Astrocyte (in vitro differentiated cells and primary cell): ENCODE measurements at regions not wholly inside any gene's neighbourhood (a gene's known extent, or its start where the extent isn't known, plus 50 kb on each side); places are given as distances from the start of the nearest gene placed in this dataset.
A peak's percentile ranks its signal among the peaks of the same experiment; 100 is the strongest.

Experiments used
- DNase-seq: peaks from one replicate; pipeline ENCODE4 v3.0.0-alpha.2; 2010; ENCODE audit warnings: low read depth
- FAIRE-seq: peaks from 2 replicates; lab custom pipeline; 2011; peaks lifted over from hg19 to GRCh38; lab: Jason Lieb, UNC
- H2AFZ ChIP-seq: 2 replicates; pipeline ENCODE4 v1.6.0; 2012; ENCODE audit warnings: low read depth, low read length, inconsistent platforms
- H3K27ac ChIP-seq: 2 replicates; pipeline ENCODE4 v1.5.1; 2011; ENCODE audit warnings: low read depth, low read length, inconsistent platforms
- H3K27me3 ChIP-seq: 2 replicates; pipeline ENCODE4 v1.6.0; 2011; ENCODE audit warnings: low read length, inconsistent platforms; ENCODE audit not compliant: insufficient read depth
- H3K36me3 ChIP-seq: 2 replicates; pipeline ENCODE4 v1.5.1; 2011; ENCODE audit warnings: low read length, inconsistent platforms; ENCODE audit not compliant: insufficient read depth
- H3K4me1 ChIP-seq: 2 replicates; pipeline ENCODE4 v1.5.1; 2011; ENCODE audit warnings: low read length, inconsistent platforms; ENCODE audit not compliant: insufficient read depth
- H3K4me2 ChIP-seq: 2 replicates; pipeline ENCODE4 v1.6.0; 2012; ENCODE audit warnings: low read length, inconsistent platforms
- H3K4me3 ChIP-seq: 2 replicates; pipeline ENCODE4 v1.5.1; 2011; ENCODE audit warnings: low read depth, mild to moderate bottlenecking, low read length, inconsistent platforms; ENCODE audit not compliant: insufficient read depth
- H3K79me2 ChIP-seq: 2 replicates; pipeline ENCODE4 v1.6.0; 2012; ENCODE audit warnings: mild to moderate bottlenecking, low read length, inconsistent platforms; ENCODE audit not compliant: insufficient read depth
- H3K9ac ChIP-seq: 2 replicates; pipeline ENCODE4 v1.6.0; 2012; ENCODE audit warnings: mild to moderate bottlenecking, low read length, inconsistent platforms
- H3K9me3 ChIP-seq: 2 replicates; pipeline ENCODE4 v1.5.1; 2012; ENCODE audit warnings: low read depth, mild to moderate bottlenecking, low read length, inconsistent platforms; ENCODE audit not compliant: insufficient read depth
- H4K20me1 ChIP-seq: 2 replicates; pipeline ENCODE4 v1.6.0; 2012; ENCODE audit warnings: low read length, inconsistent platforms; ENCODE audit not compliant: insufficient read depth
- H3K27ac Mint-ChIP-seq: one replicate; pipeline ENCODE4 v1.8.0; 2021; ENCODE audit warnings: mild to moderate bottlenecking, mixed read lengths; ENCODE audit not compliant: unreplicated experiment
- H3K27me3 Mint-ChIP-seq: one replicate; pipeline ENCODE4 v1.8.0; 2021; ENCODE audit warnings: low read depth, mixed read lengths; ENCODE audit not compliant: unreplicated experiment
- H3K36me3 Mint-ChIP-seq: one replicate; pipeline ENCODE4 v1.8.0; 2021; ENCODE audit warnings: low read depth, mixed read lengths; ENCODE audit not compliant: unreplicated experiment
- H3K4me1 Mint-ChIP-seq: one replicate; pipeline ENCODE4 v1.8.0; 2021; ENCODE audit warnings: low read depth, mixed read lengths; ENCODE audit not compliant: unreplicated experiment
- H3K4me3 Mint-ChIP-seq: one replicate; pipeline ENCODE4 v1.8.0; 2021; ENCODE audit warnings: mild to moderate bottlenecking, moderate library complexity, mixed read lengths; ENCODE audit not compliant: unreplicated experiment
- H3K9me3 Mint-ChIP-seq: one replicate; pipeline ENCODE4 v1.8.0; 2021; ENCODE audit warnings: mild to moderate bottlenecking, mixed read lengths; ENCODE audit not compliant: unreplicated experiment
- EZH2 ChIP-seq: IDR thresholded peaks from 2 replicates; pipeline ENCODE4 v1.6.1; 2012; ENCODE audit warnings: mild to moderate bottlenecking, low read length, inconsistent platforms; ENCODE audit not compliant: insufficient read depth
- TF ChIP-seq, protein P1 (sequence below): IDR thresholded peaks from 2 replicates; pipeline ENCODE4 v1.5.1; 2011; ENCODE audit warnings: low read depth, mild to moderate bottlenecking, inconsistent platforms, low read length, moderate library complexity; ENCODE audit not compliant: insufficient read depth

DNA sequence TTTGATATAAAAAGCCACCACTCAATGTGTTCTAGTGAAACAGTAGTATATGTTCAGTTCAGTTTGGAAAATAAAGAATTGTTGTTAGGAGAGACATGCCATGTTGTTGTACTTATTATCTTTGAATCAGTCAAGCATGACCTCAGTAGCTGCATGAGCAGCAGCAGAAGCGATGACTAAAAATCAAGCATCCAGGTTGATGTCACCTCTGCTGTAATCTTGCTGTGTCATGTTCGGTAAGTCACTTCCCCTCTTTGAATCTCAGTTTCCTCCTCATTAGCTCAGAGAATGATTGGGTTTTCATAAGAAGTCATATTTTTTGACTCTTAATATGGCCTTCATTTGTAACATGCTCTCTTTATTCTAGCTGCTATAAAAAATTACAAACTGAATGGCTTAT, 428.4 kb upstream of the B3GALT2 start:
- Histone ChIP-seq H3K4me1 (no peaks in the 10 kb centered on the region), H4K20me1 (no peaks in the 10 kb centered on the region), H2AFZ (no peak overlapping the region), H3K27me3 (no peaks in the 10 kb centered on the region), H3K9ac (no peak overlapping the region), H3K79me2 (no peaks in the 10 kb centered on the region), H3K9me3 (no peaks in the 10 kb centered on the region), H3K36me3 (no peaks in the 10 kb centered on the region), H3K27ac (peak overlapping the region; percentile 15), H3K4me2 (no peak overlapping the region), H3K4me3 (no peak overlapping the region)
- Mint-ChIP-seq H3K4me1 (peaks cover 8% of the 10 kb centered on the region), H3K4me3 (no peak overlapping the region), H3K36me3 (no peaks in the 10 kb centered on the region), H3K27ac (peak overlapping the region; percentile 78), H3K27me3 (no peaks in the 10 kb centered on the region), H3K9me3 (no peaks in the 10 kb centered on the region)
- FAIRE-seq = no peak
- TF ChIP-seq EZH2 = no peak
- TF ChIP-seq, protein P1, sequence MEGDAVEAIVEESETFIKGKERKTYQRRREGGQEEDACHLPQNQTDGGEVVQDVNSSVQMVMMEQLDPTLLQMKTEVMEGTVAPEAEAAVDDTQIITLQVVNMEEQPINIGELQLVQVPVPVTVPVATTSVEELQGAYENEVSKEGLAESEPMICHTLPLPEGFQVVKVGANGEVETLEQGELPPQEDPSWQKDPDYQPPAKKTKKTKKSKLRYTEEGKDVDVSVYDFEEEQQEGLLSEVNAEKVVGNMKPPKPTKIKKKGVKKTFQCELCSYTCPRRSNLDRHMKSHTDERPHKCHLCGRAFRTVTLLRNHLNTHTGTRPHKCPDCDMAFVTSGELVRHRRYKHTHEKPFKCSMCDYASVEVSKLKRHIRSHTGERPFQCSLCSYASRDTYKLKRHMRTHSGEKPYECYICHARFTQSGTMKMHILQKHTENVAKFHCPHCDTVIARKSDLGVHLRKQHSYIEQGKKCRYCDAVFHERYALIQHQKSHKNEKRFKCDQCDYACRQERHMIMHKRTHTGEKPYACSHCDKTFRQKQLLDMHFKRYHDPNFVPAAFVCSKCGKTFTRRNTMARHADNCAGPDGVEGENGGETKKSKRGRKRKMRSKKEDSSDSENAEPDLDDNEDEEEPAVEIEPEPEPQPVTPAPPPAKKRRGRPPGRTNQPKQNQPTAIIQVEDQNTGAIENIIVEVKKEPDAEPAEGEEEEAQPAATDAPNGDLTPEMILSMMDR = no peak
- peak; percentile 44 for DNase-seq

DNA sequence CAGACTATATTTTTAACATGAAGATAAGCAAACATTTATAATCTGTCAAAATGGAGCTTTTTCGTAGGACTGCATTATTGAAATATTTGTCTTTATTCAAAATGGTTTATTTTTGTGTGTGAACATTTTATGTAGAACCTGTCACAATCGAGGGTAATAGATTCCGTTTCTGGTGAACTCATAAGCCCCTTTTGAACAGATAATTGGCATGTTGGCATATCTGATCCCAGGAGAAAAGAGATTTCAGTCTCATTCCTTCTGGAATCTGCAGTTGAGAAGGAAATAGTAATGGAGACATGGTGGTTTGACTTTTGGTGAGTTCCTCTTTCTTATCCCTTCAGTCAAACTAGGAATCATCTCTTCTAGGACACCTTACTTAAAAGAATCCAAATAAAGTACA, 427.9 kb upstream of the B3GALT2 start:
- H3K4me3 ChIP-seq = no peak overlapping the region
- peaks cover 10% of the 10 kb centered on the region for H3K4me1 Mint-ChIP-seq
- H3K36me3 Mint-ChIP-seq = no peaks in the 10 kb centered on the region
- H3K27me3 ChIP-seq = no peaks in the 10 kb centered on the region
- no peak overlapping the region for H3K4me2 ChIP-seq
- no peak overlapping the region for H3K9ac ChIP-seq
- H3K79me2 ChIP-seq = no peaks in the 10 kb centered on the region
- no peak overlapping the region for H2AFZ ChIP-seq
- no peak for TF ChIP-seq EZH2
- TF ChIP-seq, protein P1 = no peak
- no peak overlapping the region for H3K4me3 Mint-ChIP-seq
- H3K27ac ChIP-seq = no peak overlapping the region
- FAIRE-seq = no peak
- H3K27ac Mint-ChIP-seq = peak overlapping the region; percentile 42
- no peak for DNase-seq
- H3K9me3 ChIP-seq = no peaks in the 10 kb centered on the region
- H3K4me1 ChIP-seq = no peaks in the 10 kb centered on the region
- no peaks in the 10 kb centered on the region for H4K20me1 ChIP-seq
- H3K36me3 ChIP-seq = no peaks in the 10 kb centered on the region
- no peaks in the 10 kb centered on the region for H3K9me3 Mint-ChIP-seq
- no peaks in the 10 kb centered on the region for H3K27me3 Mint-ChIP-seq

DNA sequence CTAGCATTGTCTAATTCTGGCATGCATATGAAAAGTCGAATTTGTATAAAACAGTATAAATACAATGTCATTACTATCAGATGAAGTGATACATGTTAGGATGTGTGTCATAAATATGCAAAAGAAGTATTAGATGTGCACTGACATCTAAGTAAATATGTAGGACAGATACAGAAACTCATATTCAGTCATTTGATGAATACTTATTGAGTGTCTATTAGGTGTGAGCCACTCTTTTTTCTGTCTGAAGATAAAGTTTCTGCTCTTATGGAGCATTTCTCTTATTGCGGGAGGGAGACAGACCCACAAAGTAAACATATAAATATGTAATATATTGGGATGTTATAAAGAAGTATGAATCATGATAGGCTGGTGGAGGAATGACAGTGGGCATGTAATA, 426.6 kb upstream of the B3GALT2 start:
- FAIRE-seq = no peak

More for the DNA sequence above, 426.6 kb upstream of the B3GALT2 start:
- Histone ChIP-seq H3K4me2 (no peak overlapping the region), H4K20me1 (no peaks in the 10 kb centered on the region), H3K36me3 (no peaks in the 10 kb centered on the region), H3K4me1 (no peaks in the 10 kb centered on the region), H3K27me3 (no peaks in the 10 kb centered on the region), H3K9me3 (no peaks in the 10 kb centered on the region), H3K27ac (no peak overlapping the region), H3K4me3 (no peak overlapping the region), H3K9ac (no peak overlapping the region), H3K79me2 (no peaks in the 10 kb centered on the region), H2AFZ (no peak overlapping the region)
- no peak for DNase-seq
- no peak overlapping the region for H3K4me3 Mint-ChIP-seq
- no peaks in the 10 kb centered on the region for H3K27me3 Mint-ChIP-seq
- H3K27ac Mint-ChIP-seq = no peak overlapping the region
- no peaks in the 10 kb centered on the region for H3K36me3 Mint-ChIP-seq
- peaks cover 10% of the 10 kb centered on the region for H3K4me1 Mint-ChIP-seq
- peaks cover 5% of the 10 kb centered on the region for H3K9me3 Mint-ChIP-seq
- TF ChIP-seq EZH2 = no peak
- TF ChIP-seq, protein P1 = no peak
